GM18868 (cell line): ENCODE measurements at regions not wholly inside any gene's neighbourhood (a gene's known extent, or its start where the extent isn't known, plus 50 kb on each side); places are given as distances from the start of the nearest gene placed in this dataset.

Experiments
- ATAC-seq: cut with Tn5 transposase; IDR thresholded peaks from one replicate; pipeline ENCODE4 v1.9.1; 2021; ENCODE audit warnings: mild to moderate bottlenecking, moderate library complexity; ENCODE audit not compliant: unreplicated experiment

DNA sequence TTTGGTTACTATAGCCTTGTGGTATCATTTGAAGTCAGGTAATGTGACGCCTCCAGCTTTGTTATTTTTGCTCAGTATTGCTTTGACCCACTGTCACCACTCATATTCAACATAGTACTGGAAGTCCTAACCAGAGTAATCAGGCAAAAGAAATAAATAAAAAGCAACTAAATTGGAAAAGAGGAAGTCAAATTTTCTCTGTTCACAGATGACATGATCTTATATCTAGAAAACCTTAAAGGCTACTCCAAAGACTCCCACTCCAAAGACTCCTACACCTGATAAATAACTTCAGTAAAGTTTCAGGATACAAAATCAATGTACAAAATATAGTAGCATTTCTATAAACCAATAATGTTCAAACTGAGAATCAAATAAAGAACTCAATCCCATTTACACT, 348.6 kb downstream of the CXXC4 start:
- no peak for ATAC-seq

DNA sequence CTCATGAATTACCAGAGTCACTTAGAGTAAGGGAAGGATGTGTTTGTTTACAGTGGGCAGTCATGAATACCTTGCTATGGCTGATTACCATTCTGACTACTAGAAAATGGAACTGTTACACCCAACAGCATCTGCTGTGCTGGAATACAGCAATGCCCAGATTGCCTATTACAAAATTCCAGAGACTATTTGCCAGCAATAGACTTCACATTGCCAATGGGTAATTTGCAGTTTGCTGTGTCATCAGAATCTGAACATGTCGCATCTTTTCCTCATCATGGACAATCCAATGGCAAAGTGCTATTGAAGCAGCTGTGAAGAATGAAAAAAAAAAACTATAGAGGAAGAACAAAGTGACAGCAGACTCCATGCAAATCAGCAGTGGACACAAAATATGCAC, 356.6 kb downstream of the CXXC4 start:
- no peak for ATAC-seq

DNA sequence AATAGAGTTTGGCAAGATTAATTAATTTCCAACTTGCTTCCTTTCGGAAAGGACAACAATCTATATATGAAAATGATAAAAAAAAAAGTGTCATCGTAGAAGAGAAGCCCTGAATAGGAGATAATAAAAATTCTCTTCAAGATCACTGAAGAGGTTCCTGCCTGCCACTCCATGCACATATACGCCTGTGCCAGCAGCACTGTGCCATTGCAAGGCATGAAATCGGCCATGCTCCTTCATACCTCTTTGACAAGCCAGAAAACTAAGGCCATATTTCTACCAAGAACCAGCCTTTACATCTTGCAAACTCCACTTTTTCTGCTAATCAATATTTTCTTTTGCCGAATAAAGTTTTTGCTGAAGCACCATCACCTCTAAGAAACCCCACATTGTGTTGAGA, 365.5 kb downstream of the CXXC4 start:
- ATAC-seq: no peak

DNA sequence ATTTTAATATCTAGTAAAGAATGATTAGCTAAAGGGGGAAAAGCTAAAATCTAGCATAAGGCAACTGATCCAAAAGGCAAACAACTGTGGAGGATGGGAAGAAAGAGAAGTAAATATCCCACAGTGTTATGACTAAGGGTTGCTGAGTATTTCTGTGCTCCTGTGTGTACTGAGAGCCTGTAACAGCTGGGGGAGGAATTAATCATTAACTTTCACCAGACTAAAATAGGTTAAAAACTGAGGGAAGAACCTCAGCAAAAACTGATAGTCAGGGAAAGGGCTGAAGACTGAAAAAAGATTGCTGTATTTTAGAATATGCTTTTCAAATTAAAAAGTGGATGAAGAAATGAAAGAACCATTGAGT, 365.9 kb downstream of the CXXC4 start:
- no peak for ATAC-seq

DNA sequence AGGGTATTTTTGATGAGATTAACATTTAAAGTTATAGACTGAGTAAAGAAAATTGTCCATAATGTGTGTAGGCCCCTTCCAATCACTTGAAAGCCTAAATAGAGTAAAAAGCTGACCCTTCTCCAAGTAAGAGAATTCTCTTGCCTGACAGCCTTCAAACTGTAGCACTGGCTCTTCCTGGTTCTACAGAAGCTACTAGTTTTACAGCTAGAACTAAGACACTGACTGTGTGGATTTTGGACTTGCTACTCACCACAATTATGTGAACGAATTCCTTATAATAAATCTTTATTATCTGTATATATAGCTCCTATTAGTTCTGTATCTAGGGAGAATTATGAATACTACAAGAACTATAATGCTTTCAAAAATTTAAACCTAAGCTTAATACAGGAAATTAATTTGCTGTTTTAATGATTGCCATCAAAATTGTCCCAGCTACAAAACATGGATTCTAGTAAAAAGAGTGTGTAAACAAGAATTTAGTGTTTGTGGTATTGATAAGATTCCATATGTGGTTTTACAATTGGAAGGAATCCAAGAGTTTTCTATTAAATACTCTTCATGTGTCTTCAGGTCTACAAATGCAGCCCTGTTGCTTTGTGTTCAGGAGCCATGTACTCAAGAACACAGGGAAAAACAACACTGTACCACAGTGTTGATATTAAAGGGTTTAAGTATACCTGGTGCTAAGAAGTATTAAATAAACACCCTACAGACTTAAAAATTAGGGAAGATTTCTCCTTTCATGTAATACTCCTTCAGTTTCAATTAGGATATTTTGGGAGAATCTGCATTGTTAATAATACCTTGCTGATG, 366.5 kb downstream of the CXXC4 start:
- no peak for ATAC-seq

DNA sequence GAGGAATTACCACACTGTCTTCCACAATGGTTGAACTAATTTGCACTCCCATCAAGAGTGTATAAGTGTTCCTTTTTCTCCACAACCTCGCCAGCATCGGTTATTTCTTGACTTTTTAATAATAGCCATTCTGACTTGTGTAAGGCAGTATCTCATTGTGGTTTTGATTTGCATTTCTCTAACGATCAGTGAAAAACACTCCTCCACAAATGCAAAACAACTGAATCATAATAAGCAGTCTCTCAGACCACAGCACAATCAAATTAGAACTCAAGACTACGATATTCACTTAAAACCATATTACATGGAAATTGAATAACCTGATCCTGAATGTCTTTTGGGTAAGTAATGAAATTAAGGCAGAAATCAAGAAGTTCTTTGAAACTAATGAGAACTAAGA, 371.7 kb downstream of the CXXC4 start:
- no peak for ATAC-seq

DNA sequence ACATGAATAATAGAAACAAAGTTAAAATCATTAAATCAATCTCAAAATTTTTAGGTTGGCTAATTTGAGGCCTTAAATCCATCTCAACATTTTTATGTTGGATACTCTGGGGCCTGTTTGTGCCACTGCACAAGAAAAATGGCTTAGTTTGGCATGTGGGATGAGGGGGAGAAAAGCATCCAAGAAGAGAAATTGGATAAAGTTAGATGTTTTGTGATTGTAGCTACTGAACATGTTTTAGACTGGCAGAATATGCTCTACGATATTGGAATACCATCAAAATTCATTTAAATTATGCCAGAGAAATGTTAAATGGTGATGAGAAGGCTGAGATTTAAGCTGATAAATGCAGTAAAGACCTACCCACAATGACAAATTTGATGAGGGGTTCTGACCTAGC, 376.9 kb downstream of the CXXC4 start:
- no peak for ATAC-seq

DNA sequence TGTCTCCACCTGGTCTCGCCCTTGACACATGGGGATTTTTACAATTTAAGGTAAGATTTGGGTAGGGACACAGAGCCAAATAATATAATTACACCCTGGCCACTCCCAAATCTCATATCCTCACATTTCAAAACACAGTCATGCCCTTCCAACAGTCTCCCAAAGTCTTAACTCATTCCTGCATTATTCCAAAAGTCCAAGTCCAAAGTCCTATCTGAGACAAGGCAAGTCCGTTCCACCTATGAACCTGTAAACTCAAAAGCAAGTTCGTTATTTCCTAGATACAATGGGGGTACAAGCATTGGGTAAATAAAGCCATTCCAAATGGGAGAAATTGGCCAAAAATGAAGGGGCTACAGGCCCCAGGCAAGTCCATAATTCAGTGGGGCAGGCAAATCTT, 380.8 kb downstream of the CXXC4 start:
- no peak for ATAC-seq

DNA sequence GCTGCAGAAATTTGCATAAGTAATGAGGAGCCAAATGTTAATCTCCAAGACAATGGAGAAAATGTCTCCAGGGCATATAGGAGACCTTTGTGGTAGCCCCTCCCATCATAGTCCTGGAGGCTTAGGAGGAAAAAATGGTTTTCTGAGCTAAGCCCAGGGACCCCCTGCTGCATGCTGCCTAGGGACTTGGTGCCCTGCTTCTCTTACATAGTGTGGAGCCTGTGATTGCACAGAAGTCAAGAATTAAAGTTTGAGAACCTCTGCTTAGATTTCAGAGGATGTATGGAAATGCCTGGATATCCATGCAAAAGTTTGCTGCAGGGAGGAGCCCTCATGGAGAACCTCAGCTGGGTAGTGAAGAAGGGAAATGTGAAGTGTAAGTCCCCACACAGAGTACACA, 379.4 kb upstream of the TACR3 start:
- no peak for ATAC-seq

DNA sequence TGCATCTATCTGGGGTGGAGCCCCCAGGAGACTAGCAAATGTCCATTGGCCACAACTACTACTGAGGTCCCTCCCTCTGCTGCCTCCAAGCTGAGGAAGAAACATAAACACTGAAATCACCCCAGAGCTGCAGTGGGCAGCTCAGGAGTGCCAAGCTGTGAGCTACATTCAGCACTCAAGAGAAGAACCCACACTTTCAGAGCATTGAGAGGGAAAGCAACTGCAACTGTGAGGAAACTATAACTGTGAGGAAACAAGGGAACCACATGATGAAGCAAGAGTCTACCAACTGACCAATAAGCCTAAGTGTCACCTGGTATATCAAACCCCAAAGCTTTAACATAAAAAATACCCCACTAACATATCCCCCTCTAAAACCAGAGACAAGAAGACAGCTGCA, 373.5 kb upstream of the TACR3 start:
- ATAC-seq: no peak

DNA sequence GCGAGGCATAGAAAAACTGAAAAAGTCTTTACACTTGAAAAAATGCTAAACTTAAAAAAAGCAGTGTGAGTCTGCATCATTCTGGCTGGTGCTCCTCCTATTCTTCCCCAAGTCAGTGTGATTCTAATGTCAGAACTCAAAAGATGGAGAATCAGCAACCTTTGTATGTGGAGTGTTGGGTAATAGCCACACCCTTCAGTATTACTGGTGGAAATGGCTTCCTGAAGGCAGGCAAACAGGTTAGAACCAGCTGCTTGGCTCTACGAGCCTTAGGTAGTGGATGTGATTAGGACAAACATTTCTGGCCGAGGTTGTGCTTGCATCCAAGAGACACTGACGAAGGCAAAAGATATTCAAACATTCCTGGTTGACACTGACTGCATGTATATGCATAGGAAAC, 353.4 kb upstream of the TACR3 start:
- ATAC-seq: no peak

DNA sequence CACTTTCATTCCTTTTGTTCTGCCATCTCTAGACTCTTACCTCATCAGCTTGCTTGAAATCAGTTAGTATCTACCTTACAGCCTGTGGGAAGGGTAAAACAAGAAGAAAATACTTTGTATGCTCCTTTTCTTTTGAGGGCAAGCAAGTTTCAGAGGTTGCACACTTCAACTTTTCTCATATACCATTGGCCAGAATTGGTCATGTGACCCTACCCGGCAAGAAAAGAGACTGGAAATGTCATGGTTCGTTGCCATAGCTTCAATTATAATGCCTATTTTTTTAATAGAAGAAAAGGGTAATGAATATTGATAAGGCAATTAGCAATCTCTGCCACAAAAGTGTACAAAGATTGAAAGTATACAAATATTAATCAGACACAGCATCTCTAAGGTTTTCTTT, 346.7 kb upstream of the TACR3 start:
- no peak for ATAC-seq

DNA sequence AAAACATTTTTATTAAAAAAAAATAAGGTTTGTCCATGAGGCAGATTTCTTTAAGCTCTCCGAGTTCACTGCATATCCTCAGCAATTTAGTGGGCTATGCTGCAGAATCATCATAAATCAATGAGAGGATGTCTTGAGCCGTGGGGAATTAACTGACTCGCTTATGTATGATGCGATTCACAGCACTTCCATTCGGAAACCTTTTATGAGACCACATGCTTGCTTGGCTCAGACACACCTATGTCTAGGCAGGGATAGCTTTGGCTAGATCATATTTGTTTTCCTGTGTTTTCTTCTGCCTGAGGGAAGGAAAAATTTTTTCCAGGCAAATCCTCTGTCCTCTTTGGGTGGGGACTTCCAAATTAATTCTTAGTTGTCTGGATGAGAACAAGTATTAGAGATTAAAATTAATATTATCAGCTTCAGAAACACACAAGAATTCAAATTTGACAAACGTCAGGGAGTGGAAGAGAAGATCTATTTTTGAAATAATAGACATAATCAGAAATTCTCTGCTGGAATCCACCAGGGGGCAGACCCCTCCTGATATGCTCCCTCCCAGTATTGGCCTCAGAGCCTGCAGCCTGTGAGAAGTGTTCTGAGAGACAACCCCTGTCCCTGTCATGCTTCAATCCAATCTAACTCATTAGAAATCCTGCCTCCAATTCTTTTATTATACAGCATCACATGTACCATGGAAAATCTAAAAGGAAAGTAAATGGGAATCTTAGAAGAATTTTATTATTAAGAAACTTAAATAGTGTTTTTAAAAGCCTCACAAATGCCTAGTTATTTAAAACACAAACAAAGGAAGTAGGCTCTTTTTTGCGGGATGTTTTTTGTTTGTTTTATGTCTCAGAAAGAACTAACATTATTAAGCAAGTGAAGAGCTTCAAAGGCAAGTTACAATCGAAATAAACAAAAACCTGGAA, 345.1 kb upstream of the TACR3 start:
- ATAC-seq: peak; percentile 93

DNA sequence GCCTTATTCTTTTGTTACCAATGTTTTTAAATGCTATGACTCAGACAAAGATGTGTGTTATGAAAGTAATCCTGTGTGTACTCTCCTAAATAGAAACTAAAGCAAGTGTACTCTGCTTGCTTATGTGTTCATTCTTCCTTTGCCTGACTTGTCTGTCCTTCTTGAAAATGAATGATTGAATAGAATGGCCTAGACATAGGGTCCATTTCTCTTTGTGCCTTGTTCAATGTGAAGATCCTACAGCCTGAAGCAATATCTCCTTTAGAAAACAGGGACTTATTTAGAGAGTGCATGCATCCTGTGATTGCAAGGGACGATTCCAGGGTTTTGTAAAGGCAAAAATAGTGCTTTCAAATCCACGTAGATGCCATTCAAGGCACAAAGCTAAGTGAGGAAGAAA, 343.6 kb upstream of the TACR3 start:
- ATAC-seq: no peak

DNA sequence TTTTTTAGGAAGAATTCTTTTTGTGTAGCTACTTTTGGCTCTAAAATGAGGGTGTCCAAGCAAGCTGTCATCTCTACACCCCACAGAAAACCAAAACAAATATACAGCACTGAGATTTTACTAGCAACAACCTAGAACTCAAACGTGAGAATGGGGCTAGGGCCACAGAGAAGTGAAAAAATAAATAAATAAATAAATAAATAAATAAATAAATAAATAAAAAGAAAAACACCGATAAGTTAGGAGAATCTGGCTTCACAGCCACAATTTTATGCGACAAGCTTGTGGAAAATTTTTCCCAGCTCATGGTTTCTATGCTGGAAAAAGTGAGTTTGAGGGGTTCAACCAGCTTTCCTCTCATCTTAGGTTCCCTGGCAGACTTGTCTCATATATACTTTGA, 324.6 kb upstream of the TACR3 start:
- no peak for ATAC-seq

DNA sequence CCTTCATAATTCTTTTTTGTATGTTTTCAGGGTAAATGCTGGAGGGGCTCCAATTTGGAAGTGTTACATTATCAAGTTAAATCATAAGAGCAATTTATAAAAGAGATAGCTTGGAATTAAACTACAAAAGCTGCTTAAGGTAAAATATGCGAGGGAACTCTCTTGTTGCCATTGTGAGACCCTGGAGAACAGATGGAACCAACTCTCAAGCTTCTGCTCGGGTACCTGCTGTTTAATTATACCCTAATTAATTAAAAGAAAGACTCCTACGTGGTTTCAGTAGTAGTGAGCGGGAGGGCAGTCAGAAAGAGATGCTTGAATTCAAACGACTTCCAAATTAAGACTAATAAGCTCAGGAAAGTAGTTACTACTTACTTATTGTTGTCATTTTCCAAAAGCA, 313.1 kb upstream of the TACR3 start:
- ATAC-seq: no peak

DNA sequence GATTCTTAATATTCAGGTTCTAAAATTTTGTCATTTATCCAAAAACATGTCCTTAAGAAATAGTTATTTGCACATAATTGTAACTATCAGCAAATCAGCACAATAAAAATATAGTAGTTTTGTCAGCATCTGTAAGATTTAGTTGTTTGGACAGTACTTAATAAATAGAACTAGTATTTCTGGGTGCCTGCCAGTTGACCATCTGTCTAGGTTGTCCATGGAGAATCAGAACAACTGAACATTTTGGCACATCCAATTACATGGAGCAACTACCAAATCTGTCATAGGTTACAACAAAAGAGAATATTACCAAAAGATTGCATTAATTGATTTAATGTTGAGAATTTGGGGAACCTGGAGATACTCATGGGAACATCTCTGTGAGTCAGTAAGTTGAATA, 305.5 kb upstream of the TACR3 start:
- no peak for ATAC-seq

DNA sequence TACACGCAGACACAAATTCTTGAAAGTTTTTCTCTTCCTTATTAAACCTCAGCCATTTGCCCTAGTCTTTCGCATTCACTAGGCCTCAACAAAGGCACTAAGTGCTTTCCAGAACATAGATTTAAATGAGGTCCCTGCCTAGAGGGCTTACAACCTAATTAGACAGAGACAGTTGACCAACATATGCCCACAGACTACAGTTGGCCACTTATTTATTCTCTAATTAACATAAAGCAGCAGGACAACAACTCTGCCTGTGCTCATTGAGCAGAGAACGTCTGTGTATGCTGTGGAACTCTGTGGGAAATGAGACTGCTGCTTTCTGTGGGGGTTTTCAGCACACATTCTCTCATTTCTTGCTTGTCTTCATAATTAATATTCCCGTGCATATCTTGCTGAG, 303.0 kb upstream of the TACR3 start:
- ATAC-seq: no peak

DNA sequence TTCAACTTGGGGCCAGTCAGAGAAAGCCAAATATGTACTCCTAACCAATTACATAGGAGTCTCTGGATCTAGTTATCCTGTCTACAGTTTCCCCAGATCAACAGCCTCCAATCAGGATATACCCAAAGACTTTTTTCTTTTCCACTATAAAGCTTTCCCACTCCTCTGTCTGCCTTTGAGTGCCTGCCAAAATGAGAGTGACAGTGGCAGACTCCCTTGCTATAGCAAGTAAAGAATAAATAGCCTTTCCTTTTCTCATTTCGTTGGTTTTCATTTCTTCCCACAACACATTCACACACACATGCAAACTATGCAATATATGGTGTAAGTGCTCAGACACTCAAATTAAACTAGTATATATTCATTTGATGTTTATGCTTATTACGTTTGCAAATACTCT, 302.4 kb upstream of the TACR3 start:
- ATAC-seq: no peak

DNA sequence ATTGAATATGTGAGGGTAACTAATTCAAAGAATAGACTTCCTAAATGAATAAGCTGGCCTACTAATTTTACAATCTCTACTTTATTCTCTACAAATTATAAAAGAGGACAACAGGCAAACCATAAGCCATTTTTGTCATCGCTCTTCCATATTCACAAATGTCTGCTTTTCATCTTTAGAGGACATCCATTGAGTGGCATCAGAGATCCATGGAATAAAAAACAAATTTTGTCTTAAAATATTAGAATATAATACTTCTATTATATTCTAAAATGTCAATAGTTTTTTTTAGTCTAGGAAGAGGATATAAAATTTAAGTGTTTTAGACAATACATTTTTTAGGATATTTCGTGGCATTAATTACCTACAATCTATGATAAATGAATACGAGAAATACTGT, 300.9 kb upstream of the TACR3 start:
- ATAC-seq: no peak

DNA sequence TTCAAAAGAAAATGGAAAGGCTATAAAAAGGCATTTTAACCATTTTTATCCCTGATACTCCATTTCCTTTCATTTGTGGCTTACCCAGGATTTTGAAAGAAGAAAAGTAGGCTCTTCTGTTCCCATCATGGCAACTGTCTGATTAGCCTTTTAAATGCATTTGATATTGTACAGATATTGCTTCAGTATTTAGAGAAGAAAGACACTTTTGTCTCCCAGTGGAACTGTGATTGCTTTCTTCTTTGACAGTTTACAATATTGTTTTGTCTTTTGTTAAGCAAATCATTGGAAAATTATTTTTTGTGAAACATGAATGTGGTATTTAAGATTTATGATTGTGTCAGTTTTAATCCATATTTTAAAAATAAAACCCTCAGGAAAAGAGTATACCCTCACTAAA, 297.4 kb upstream of the TACR3 start:
- ATAC-seq: no peak

DNA sequence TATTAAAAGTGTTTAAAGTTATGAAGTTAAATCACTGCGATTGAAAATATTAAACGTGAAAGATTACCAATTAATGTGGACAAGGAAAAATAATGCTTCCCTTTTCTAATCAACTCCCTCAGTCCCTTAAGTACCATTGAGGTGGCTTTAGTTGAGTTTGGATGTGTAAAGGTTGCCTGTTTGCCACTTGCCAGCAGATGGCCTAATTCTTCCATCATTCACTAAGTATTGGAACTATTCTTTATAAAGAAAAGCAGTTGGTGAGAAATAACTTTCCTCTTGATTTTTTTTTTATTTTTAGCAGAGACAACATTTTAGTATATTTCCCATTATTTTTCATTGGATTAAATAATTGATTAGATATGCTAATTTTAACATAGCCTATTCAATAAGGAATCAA, 295.9 kb upstream of the TACR3 start:
- ATAC-seq: peak; percentile 69
